Vagina (tissue), 2 donors: ENCODE measurements at regions not wholly inside any gene's neighbourhood (a gene's known extent, or its start where the extent isn't known, plus 50 kb on each side); places are given as distances from the start of the nearest gene placed in this dataset.

Experiments used
- POLR2A ChIP-seq, 2 donors: fragments of 450-650 bp; IDR thresholded peaks; one replicate each; pipeline ENCODE4 v1.6.1; 2017; ENCODE audit warnings: antibody characterized with exemption in 2 of 2, mild to moderate bottlenecking in 2 of 2, moderate library complexity in 2 of 2
- POLR2AphosphoS5 ChIP-seq, 2 donors: sonication (generic); formaldehyde crosslinking; IDR thresholded peaks; one replicate each; pipeline ENCODE4 v1.9.0; 2017; ENCODE audit warnings: antibody characterized with exemption in 2 of 2, mild to moderate bottlenecking in 2 of 2, low read depth in 1 of 2; ENCODE audit not compliant: insufficient read depth in 1 of 2
- TF ChIP-seq, protein P1 (sequence below), 3 experiments: fragments of 450-650 bp in 2 of 3; fragments of 200-600 bp in 1 of 3; sonication (generic) in 1 of 3; IDR thresholded peaks; one replicate each; pipeline ENCODE4 v1.5.1; 2017 to 2019; ENCODE audit warnings: antibody characterized with exemption in 3 of 3, mild to moderate bottlenecking in 2 of 3, moderate library complexity in 2 of 3

DNA sequence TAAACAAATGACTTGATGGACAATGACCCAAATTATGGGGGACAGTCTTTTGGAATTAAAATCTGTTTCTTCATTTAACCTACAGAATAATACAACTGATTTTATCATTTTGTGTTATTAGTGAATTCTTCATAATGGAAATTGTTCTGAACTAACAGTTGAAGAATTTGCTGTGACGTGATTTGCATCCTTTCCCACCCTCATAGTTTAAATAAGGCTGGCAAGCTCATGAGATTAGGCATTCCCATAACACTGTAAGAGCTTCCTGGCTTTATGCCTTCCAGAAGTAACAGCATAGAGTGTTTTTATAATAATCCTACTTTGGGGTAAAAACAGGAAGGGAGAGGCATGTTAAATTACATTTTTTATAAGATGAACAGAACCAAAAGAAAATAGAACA is 95.7 kb downstream of the ATP6V1G3 start:
- TF ChIP-seq POLR2A (IDR thresholded peaks at IDR 0.05) (no peak), POLR2AphosphoS5 (IDR thresholded peaks at IDR 0.05; ENCODE audit: insufficient read depth in 1 of 2, low read depth in 1 of 2) (no peak)
- TF ChIP-seq, protein P1, sequence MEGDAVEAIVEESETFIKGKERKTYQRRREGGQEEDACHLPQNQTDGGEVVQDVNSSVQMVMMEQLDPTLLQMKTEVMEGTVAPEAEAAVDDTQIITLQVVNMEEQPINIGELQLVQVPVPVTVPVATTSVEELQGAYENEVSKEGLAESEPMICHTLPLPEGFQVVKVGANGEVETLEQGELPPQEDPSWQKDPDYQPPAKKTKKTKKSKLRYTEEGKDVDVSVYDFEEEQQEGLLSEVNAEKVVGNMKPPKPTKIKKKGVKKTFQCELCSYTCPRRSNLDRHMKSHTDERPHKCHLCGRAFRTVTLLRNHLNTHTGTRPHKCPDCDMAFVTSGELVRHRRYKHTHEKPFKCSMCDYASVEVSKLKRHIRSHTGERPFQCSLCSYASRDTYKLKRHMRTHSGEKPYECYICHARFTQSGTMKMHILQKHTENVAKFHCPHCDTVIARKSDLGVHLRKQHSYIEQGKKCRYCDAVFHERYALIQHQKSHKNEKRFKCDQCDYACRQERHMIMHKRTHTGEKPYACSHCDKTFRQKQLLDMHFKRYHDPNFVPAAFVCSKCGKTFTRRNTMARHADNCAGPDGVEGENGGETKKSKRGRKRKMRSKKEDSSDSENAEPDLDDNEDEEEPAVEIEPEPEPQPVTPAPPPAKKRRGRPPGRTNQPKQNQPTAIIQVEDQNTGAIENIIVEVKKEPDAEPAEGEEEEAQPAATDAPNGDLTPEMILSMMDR (IDR thresholded peaks at IDR 0.05): no peak
